GM12872 (cell line): ENCODE measurements at regions not wholly inside any gene's neighbourhood (a gene's known extent, or its start where the extent isn't known, plus 50 kb on each side); places are given as distances from the start of the nearest gene placed in this dataset.

Experiments
- CTCF ChIP-seq: IDR thresholded peaks from 3 replicates; pipeline ENCODE4 v1.5.1; 2011; ENCODE audit warnings: low read depth, mild to moderate bottlenecking, low read length, moderate library complexity; ENCODE audit not compliant: insufficient read depth

DNA sequence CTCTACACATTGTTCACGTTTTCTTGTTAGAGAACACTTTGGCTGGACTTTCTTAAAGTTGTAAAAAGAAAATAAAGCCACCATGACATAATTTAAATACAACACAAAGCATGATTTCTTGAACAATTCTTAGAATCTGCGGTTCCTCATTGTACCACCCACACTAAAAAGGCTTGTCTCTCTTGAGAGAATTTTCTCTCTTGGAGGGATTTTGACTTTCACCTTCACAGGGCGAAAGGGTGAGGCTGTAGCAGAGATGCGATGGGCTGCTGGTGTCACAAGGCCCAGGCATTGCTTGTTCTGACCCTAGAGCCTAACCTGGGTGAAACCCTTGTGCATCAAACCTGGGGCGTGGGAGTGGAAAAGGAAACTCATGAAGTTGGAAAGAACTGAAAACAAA, 122.7 kb upstream of the RIPOR2 start:
- TF ChIP-seq CTCF = no peak

DNA sequence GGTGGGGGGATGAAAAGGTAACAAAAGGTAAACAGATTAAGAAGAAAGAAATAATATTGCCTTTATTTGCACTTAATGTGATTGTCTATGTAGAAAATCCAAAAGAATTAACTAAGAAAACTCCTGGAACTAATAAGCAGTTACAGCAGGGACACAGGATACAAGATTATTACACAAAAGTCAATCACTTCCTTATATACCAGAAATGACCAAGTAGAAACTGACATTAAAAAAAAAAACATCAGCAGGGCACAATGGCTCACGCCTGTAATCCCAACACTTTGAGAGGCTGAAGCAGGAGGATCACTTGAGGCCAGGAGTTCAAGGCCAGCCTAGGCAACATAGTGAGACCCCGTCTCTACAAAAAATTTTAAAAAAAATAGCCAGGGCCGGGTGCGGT, 123.2 kb upstream of the RIPOR2 start:
- no peak for TF ChIP-seq CTCF

DNA sequence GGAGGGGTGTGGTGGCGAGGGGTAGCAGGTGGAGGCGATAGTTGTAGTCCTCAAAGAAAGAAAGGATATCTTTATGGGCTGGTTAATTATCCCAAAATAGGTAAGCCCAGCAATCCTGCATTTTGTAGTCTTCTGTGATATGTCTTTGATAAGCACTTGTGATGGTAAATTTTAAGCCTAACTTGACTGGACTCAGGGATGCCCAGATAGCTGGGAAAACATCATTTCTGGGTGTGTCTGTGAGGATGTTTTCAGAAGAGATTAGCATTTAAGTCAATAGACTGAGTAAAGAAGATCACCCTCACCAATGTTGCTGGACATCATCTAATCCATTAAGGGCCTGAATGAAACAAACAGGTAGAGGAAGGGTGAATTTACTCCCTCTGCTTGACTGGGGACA, 124.8 kb upstream of the RIPOR2 start:
- no peak for TF ChIP-seq CTCF

DNA sequence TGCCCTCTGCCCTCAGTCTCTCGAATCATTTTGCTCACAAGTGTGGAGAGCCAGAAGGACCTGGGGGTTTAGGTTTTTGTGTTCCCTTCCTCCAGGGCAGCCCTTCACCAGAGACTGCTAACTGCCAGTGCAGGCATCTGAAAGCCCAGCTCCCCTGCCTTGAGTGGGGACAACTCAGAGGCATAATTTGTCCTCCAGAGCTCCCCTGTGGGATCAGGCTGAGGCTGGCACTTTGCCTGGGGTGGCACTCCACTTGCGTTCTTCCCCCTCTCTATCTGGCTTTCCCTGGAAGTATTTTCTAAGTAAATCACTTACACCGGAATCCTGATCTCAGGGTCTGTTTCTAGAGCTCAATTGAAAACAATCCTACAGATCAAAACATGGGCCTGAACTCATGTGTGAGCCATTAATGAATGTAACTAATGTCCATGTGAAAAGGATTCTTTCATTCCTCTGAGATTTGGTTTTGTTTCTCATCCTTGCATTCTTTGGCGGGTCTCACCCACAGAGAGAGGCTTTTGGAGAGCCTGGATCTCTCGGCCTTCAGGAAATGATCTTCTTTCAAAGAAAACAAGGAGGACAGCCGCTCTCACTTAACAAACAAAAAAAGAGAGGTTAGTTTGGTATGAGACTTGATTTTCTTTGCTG, 125.7 kb upstream of the RIPOR2 start:
- TF ChIP-seq CTCF = no peak

DNA sequence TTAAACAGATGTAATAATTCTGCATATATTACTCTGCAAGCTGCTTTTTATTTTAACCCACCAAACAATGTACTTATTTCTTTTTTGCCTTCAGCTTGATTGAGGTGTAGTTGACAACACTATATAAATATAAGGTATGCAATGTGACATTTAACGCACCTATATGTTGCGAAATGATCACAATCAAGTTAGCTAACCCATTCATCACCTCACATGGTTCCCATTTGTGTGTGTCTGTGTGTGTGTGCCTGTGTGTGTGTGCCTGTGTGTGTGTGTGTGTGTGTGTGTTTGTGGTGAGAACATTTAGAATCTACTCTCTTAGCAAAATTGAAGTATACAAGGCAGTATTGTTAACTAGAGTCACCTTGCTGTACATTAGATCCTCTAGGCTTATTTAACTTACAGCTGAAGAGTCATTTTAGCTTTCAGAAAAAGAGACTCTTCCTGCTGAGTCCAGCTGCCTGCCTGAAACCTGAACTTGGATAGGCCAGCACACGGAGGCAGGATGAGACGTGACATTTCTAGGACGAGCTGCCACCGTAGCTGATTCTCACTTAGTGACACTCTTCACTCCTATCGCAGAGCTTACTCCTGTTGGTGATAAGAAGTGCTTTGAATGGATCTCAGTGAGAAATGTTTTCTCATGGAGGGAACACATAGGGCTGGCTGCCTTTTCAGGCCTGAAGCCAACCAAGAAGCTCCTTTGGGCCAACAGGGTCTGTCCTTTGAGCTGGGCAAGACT, 126.5 kb upstream of the RIPOR2 start:
- no peak for TF ChIP-seq CTCF

DNA sequence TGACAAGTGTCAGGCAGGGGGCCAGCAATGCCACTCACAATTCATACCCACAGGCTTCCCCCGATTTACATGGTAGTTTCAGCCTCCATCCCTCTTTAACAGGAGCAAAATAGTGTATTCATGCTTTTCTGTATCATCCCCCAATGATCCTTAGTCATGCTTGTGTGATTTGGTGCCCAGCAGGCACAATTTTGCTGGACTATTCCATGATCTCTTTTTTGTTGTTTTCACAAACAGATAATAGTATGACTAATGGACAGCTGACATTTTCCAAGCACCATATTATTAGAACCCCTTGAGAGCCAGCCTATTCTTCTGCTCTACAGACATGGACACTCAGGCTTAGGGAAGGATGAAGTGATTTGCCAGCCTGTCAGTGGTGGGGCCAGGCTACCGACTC, 128.2 kb upstream of the RIPOR2 start:
- no peak for TF ChIP-seq CTCF

GRCh38 chr6:25065666-25066065, 129.9 kb upstream of the RIPOR2 start:
- TF ChIP-seq CTCF = no peak
